PC-9 (cell line): ENCODE measurements at regions not wholly inside any gene's neighbourhood (a gene's known extent, or its start where the extent isn't known, plus 50 kb on each side); places are given as distances from the start of the nearest gene placed in this dataset.

Source experiments
- EZH2 ChIP-seq: fragments of 200-600 bp; sonication (generic); IDR thresholded peaks from 2 replicates; pipeline ENCODE4 v1.8.0; 2017; ENCODE audit warnings: antibody characterized with exemption, low read depth
- TF ChIP-seq, protein P1 (sequence below): fragments of 200-600 bp; sonication (generic); conservative IDR thresholded peaks from 2 replicates; pipeline ENCODE4 v1.6.1; 2017; ENCODE audit warnings: mixed run types, antibody characterized with exemption, mild to moderate bottlenecking, moderate library complexity

- TF ChIP-seq, protein P1, sequence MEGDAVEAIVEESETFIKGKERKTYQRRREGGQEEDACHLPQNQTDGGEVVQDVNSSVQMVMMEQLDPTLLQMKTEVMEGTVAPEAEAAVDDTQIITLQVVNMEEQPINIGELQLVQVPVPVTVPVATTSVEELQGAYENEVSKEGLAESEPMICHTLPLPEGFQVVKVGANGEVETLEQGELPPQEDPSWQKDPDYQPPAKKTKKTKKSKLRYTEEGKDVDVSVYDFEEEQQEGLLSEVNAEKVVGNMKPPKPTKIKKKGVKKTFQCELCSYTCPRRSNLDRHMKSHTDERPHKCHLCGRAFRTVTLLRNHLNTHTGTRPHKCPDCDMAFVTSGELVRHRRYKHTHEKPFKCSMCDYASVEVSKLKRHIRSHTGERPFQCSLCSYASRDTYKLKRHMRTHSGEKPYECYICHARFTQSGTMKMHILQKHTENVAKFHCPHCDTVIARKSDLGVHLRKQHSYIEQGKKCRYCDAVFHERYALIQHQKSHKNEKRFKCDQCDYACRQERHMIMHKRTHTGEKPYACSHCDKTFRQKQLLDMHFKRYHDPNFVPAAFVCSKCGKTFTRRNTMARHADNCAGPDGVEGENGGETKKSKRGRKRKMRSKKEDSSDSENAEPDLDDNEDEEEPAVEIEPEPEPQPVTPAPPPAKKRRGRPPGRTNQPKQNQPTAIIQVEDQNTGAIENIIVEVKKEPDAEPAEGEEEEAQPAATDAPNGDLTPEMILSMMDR: no peak
- TF ChIP-seq EZH2: no peak
These were observed 595.9 kb downstream of the CENPC start for GRCh38 chr4:66949419-66949818.
